Amniotic stem cell (primary cell): ENCODE measurements at regions not wholly inside any gene's neighbourhood (a gene's known extent, or its start where the extent isn't known, plus 50 kb on each side); places are given as distances from the start of the nearest gene placed in this dataset.

Experiments used
- DNase-seq: peaks from one replicate; lab custom pipeline; 2025; lab: John Stamatoyannopoulos, UW

DNA sequence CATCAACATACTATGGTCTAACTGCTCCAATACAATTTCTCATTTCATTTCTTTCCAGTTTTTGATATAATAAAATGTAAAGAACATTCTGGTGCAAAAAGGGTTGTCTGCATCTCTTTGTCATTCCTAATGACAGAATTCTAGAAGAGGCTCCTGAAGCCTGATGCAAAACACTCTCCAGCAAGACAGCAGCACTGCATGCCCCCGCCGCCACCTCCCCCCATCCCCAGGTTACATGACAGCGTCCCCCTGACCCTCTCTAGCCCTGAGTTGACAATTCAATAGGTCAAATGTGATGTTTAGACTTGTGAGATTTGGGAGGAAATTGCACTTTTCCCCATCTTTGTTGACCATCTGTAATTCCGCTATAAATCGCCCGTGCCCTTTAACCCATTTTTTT, 64.6 kb upstream of the C1orf21 start:
- no peak for DNase-seq

DNA sequence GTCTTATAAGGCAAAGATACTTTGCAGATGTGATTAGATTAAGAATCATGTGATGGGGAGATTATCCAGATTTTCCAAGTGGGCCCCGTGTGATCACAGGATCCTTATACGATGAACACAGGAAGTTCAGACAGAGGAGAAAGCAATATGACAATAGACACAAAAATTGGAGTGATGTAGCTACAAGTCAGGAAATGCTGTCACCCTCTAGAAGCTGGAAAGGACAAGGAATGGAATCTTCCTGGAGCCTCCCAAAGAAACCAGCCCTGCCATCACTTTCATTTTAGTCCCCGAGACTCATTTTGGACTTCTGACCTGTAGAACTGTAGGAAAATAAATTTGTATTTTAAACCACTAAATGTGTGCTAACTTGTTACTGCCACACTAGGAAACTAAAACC, 61.9 kb upstream of the C1orf21 start:
- DNase-seq = no peak

DNA sequence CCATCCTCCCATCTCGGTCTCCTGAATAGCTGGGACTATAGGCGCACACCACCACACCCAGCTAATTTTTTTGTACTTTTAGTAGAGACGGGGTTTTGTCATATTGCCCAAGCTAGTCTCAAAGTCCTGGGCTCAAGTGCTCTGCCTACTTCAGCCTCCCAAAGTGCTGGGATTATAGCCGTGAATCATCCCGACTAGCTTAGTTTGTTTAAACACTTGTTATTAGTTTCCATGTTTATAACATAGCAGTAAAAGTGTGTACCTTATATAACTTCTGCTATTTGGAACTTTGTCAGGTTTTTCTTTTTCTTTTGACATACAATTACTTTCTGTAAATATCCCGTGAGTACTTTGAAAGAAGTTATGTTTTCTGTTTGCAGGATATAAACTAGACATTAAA, 60.6 kb upstream of the C1orf21 start:
- DNase-seq = no peak

DNA sequence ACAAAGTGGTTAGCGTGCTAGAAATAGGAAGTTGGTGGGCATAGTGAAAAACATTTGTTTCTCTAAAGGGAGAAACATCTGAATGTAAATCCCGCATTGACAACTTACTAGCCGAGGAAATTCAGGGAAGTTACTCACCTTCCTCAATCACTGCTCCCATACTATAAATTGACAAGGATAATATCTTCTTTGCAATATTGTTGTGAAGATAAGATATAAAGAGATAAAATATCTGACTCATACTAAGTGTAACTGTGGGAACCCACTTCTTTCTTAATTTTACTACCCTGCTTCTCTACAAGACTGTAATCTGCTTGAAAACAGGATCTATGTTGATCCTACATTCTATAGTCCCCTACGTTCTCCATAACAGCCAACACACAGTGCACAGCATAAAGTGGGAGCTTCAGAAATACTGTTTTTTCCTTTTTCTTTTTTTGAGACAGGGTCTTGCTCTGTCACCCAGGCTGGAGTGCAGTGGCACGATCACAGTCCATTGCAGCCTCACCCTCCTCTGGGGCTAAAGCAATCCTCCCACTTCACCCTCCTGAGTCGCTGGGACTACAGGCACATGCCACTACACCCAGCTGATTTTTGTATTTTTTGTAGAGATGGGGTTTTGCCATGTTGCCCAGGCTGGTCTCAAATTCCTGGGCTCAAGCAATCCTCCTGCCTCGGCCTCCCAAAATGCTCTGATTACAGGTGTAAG, 57.4 kb upstream of the C1orf21 start:
- no peak for DNase-seq

DNA sequence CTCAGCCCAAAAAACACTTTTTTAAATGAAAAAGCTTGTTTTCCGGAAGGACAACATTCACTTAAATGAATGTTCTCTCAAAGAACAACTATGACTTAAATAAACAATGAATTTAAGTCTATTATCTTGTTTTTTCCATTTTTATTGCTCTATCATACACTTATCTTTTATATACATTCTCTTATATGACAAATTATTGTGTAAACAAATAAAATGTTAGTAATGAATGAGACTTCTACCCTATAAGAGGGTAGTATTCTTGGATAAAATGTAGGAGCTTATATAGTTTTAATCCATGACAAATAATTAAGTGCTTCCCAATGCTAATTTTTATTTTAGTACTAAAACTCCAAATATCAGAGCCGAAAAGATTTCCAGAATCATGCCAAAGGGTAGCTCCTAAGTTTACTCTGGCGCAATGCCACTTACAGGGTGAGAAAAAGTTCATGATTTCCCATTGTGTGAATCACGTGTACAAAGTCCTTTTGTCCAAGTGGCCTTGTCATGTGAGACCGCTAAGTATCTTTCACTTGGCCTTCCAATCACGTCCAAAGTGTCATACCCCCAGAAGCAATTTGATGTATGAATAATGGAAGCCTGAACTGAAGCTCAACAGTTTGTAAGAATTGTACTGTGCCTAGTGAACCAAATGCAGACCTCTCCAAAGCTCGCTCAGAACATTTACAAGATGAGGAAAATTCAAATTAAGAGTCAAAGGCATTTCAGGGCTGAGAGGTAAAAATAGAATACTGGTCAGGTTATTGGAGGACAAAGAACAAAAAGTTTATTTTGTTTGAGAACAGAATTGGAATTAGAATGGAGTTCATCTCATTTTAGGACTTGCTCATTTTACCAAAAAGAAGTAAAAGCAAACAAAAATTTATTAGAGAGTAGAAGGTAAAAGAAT, 56.6 kb upstream of the C1orf21 start:
- no peak for DNase-seq

DNA sequence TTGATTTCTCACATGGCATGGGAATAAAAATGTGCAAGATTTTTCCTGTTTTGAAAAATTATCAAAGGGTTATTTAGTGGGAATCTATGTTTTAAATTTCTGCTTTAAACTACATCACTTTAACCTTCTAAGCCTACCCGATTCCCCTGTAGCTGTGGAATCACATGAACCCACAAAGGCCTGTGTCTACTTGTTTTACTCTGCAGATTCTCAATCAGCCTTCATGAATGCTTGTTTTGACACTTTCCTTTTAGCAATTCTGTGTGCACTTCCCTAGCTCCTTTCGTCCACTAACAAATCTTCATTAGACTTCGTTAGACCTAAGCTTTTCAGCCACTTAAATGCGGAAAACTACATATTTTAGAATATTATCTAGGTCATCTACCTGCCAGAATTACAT, 56.0 kb upstream of the C1orf21 start:
- DNase-seq = no peak
